Chondrocyte (in vitro differentiated cells): ENCODE measurements at regions not wholly inside any gene's neighbourhood (a gene's known extent, or its start where the extent isn't known, plus 50 kb on each side); places are given as distances from the start of the nearest gene placed in this dataset.

Experiments used
- DNase-seq: peaks from one replicate; pipeline ENCODE4 v3.0.0; 2021; ENCODE audit warnings: mixed read lengths, low spot score
- H3K27ac Mint-ChIP-seq: one replicate; pipeline ENCODE4 v1.8.0; 2021; ENCODE audit warnings: mild to moderate bottlenecking, moderate library complexity, mixed read lengths; ENCODE audit not compliant: unreplicated experiment
- H3K27me3 Mint-ChIP-seq: 2 replicates; pipeline ENCODE4 v1.8.0; 2021; ENCODE audit warnings: low read depth, mixed read lengths
- H3K36me3 Mint-ChIP-seq: 2 replicates; pipeline ENCODE4 v1.8.0; 2021; ENCODE audit warnings: low read depth, mixed read lengths
- H3K4me1 Mint-ChIP-seq: 2 replicates; pipeline ENCODE4 v1.8.0; 2021; ENCODE audit warnings: low read depth, mild to moderate bottlenecking, mixed read lengths
- H3K4me3 Mint-ChIP-seq: one replicate; pipeline ENCODE4 v1.8.0; 2021; ENCODE audit warnings: mild to moderate bottlenecking, moderate library complexity, mixed read lengths; ENCODE audit not compliant: unreplicated experiment
- H3K9me3 Mint-ChIP-seq: 2 replicates; pipeline ENCODE4 v1.8.0; 2021; ENCODE audit warnings: low read depth, mixed read lengths
- CTCF ChIP-seq: fragments of 200-600 bp; sonication (generic); IDR thresholded peaks from 2 replicates; pipeline ENCODE4 v1.5.0; 2021; ENCODE audit warnings: antibody characterized with exemption, mild to moderate bottlenecking, moderate library complexity

DNA sequence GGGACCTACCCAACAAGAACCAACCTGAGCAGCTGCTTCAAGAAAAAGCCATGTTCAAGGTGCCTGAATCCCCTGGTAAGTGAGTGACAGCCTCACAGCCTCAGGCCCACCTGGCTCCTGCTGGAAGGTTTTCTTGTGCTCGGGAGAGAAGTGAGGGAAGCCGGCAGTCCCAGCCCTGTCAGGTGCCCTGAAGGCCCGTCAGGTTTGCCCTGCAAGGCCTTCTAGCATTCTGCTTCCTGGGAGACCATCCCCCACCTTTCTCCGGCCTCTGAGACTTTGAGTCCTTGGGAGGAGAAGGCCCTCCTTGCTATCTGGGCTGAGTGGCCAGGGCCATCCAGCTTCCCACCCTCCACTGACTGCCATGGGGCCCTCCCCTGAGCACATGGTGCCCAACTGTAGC, 166.7 kb upstream of the ZNF267 start:
- Mint-ChIP-seq H3K36me3 (peaks cover 14% of the 10 kb centered on the region), H3K4me1 (no peaks in the 10 kb centered on the region), H3K9me3 (no peaks in the 10 kb centered on the region), H3K27ac (no peak overlapping the region), H3K27me3 (no peaks in the 10 kb centered on the region), H3K4me3 (no peak overlapping the region)
- no peak for DNase-seq
- no peak for TF ChIP-seq CTCF

DNA sequence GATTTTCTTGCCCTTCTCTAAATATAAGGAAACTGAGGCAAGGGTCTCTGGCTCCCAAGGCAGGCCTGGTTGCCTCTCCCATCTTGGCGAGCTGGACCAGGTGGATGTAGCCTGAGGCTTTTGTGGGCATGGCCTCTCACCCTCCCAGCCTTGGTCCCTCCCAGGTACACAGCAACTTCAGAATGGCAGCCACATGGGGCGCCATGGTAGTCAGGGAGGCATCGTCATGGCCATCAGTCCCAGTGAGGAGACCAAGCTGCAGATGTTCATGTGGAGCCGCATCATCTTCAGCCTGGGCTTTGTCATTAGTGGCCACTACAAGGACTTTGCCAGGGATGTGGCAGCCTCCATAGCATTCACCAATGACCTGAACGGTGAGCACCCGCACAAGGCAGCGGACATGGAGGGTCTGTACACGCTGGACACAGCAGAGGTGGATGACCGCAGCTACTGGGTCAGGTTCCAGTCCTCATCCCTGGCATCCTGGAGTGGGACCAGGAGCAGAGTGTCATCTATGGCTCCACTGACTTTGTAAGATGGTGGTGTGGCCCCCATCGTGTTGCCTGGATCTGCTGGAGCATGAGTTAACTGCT, 165.8 kb upstream of the ZNF267 start:
- peaks cover 10% of the 10 kb centered on the region for H3K36me3 Mint-ChIP-seq
- H3K27me3 Mint-ChIP-seq, result no peaks in the 10 kb centered on the region
- no peak overlapping the region for H3K27ac Mint-ChIP-seq
- no peaks in the 10 kb centered on the region for H3K9me3 Mint-ChIP-seq
- H3K4me3 Mint-ChIP-seq, result no peak overlapping the region
- TF ChIP-seq CTCF, result no peak
- no peak for DNase-seq
- peaks cover 2% of the 10 kb centered on the region for H3K4me1 Mint-ChIP-seq

GRCh38 chr16:31708348-31708747, 165.3 kb upstream of the ZNF267 start:
- Mint-ChIP-seq H3K27me3 (no peaks in the 10 kb centered on the region), H3K9me3 (no peaks in the 10 kb centered on the region), H3K4me1 (peaks cover 3% of the 10 kb centered on the region), H3K4me3 (no peak overlapping the region), H3K27ac (no peak overlapping the region), H3K36me3 (peaks cover 12% of the 10 kb centered on the region)
- TF ChIP-seq CTCF, result no peak
- no peak for DNase-seq

GRCh38 chr16:31709181-31709580, 164.4 kb upstream of the ZNF267 start:
- no peak for TF ChIP-seq CTCF
- Mint-ChIP-seq H3K4me1 (peaks cover 8% of the 10 kb centered on the region), H3K9me3 (no peaks in the 10 kb centered on the region), H3K4me3 (no peak overlapping the region), H3K27me3 (no peaks in the 10 kb centered on the region), H3K27ac (no peak overlapping the region), H3K36me3 (peaks cover 14% of the 10 kb centered on the region)
- DNase-seq, result no peak

- Mint-ChIP-seq H3K27me3 (no peaks in the 10 kb centered on the region), H3K4me3 (no peak overlapping the region), H3K9me3 (no peaks in the 10 kb centered on the region), H3K27ac (no peak overlapping the region), H3K36me3 (peaks cover 13% of the 10 kb centered on the region), H3K4me1 (peaks cover 17% of the 10 kb centered on the region)
- TF ChIP-seq CTCF, result no peak
- DNase-seq, result no peak
Observed at GRCh38 chr16:31710134-31710533, 163.5 kb upstream of the ZNF267 start.
